DOHH2 (cell line): ENCODE measurements at regions not wholly inside any gene's neighbourhood (a gene's known extent, or its start where the extent isn't known, plus 50 kb on each side); places are given as distances from the start of the nearest gene placed in this dataset.

Experiments used
- EZH2phosphoT487 ChIP-seq: fragments of 200-600 bp; sonication (generic); IDR thresholded peaks from 2 replicates; pipeline ENCODE4 v1.6.1; 2017; ENCODE audit warnings: borderline replicate concordance, mild to moderate bottlenecking, antibody characterized with exemption, low read length, moderate library complexity, mixed read lengths
- TF ChIP-seq, protein P1 (sequence below): fragments of 200-600 bp; sonication (generic); IDR thresholded peaks from one replicate; pipeline ENCODE4 v1.5.1; 2014; ENCODE audit warnings: antibody characterized with exemption, mild to moderate bottlenecking, low read depth, low read length; ENCODE audit not compliant: poor library complexity, severe bottlenecking

DNA sequence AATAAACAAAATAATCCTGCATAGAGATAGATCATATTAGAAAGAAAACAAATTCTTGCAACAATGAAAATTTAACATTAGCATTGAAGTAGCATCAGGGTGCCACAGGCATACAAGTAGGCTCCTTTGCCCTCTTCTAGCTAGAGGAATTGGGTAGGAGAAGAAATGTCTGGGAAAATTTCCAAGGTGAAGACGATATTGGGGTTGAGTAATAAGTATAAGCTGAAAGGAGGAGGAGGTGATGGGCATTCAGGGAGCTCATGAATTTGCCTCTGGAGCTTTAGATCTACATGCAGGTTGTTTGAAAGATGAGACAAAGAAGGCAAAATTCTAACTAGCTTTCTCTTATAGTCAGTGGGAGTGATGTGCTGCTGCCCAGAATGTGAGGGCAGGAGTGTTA, 504.9 kb downstream of the CCDC85A start:
- TF ChIP-seq, protein P1, sequence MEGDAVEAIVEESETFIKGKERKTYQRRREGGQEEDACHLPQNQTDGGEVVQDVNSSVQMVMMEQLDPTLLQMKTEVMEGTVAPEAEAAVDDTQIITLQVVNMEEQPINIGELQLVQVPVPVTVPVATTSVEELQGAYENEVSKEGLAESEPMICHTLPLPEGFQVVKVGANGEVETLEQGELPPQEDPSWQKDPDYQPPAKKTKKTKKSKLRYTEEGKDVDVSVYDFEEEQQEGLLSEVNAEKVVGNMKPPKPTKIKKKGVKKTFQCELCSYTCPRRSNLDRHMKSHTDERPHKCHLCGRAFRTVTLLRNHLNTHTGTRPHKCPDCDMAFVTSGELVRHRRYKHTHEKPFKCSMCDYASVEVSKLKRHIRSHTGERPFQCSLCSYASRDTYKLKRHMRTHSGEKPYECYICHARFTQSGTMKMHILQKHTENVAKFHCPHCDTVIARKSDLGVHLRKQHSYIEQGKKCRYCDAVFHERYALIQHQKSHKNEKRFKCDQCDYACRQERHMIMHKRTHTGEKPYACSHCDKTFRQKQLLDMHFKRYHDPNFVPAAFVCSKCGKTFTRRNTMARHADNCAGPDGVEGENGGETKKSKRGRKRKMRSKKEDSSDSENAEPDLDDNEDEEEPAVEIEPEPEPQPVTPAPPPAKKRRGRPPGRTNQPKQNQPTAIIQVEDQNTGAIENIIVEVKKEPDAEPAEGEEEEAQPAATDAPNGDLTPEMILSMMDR: no peak
- no peak for TF ChIP-seq EZH2phosphoT487
